Fibroblast of lung (primary cell): ENCODE measurements at regions not wholly inside any gene's neighbourhood (a gene's known extent, or its start where the extent isn't known, plus 50 kb on each side); places are given as distances from the start of the nearest gene placed in this dataset.
"Not testable (repeated sequence)": the region's sequence is repeated elsewhere in the genome, so short reads cannot be mapped to it uniquely, and the experiment has no call there.

Source experiments
- DNase-seq, 2 donors: peaks; one replicate each; pipeline versions ENCODE4 v3.0.0 to v3.0.0-alpha.2; 2010; ENCODE audit warnings: low read depth in 2 of 2
- H2AFZ ChIP-seq: 2 replicates; pipeline ENCODE4 v1.5.1; 2012; ENCODE audit warnings: low read length, control low read depth, inconsistent platforms
- H3K27ac ChIP-seq: 2 replicates; pipeline ENCODE4 v1.5.1; 2011; ENCODE audit warnings: low read length, control low read depth; ENCODE audit not compliant: insufficient read depth
- H3K27me3 ChIP-seq: 2 replicates; pipeline ENCODE4 v1.5.1; 2011; ENCODE audit warnings: mild to moderate bottlenecking, low read length; ENCODE audit not compliant: control insufficient read depth, insufficient read depth
- H3K36me3 ChIP-seq: 2 replicates; pipeline ENCODE4 v1.5.1; 2011; ENCODE audit warnings: low read length; ENCODE audit not compliant: control insufficient read depth, insufficient read depth
- H3K4me1 ChIP-seq: 2 replicates; pipeline ENCODE4 v1.5.1; 2011; ENCODE audit warnings: low read length; ENCODE audit not compliant: control insufficient read depth, insufficient read depth; ENCODE audit errors: extremely low read depth
- H3K4me2 ChIP-seq: 2 replicates; pipeline ENCODE4 v1.5.1; 2011; ENCODE audit warnings: low read length, control low read depth; ENCODE audit not compliant: insufficient read depth; ENCODE audit errors: extremely low read depth
- H3K4me3 ChIP-seq, 4 experiments: fragments of 200-600 bp in 1 of 4; sonication (generic) in 1 of 4; replicated peaks in 1 of 4; 2 replicates each; pipeline ENCODE4 v1.5.1; 2011 to 2016; ENCODE audit warnings: low read length in 4 of 4, low read depth in 3 of 4, mild to moderate bottlenecking in 3 of 4, control low read depth in 2 of 4, inconsistent platforms in 1 of 4, mixed read lengths in 1 of 4; ENCODE audit not compliant: insufficient read depth in 1 of 4; ENCODE audit errors: control extremely low read depth in 1 of 4
- H3K79me2 ChIP-seq: 2 replicates; pipeline ENCODE4 v1.5.1; 2012; ENCODE audit warnings: mild to moderate bottlenecking, low read length, inconsistent platforms; ENCODE audit not compliant: control insufficient read depth, insufficient read depth
- H3K9ac ChIP-seq: 2 replicates; pipeline ENCODE4 v1.5.1; 2011; ENCODE audit warnings: mild to moderate bottlenecking, low read length, control low read depth; ENCODE audit not compliant: insufficient read depth
- H3K9me3 ChIP-seq: 2 replicates; pipeline ENCODE4 v1.5.1; 2012; ENCODE audit warnings: low read depth, low read length; ENCODE audit not compliant: control insufficient read depth, insufficient read depth
- H4K20me1 ChIP-seq: 2 replicates; pipeline ENCODE4 v1.5.1; 2011; ENCODE audit warnings: low read length; ENCODE audit not compliant: control insufficient read depth, insufficient read depth; ENCODE audit errors: extremely low read depth
- CTCF ChIP-seq, 2 donors: IDR thresholded peaks in 1 of 2; conservative IDR thresholded peaks in 1 of 2; 1 replicate in 1 of 2; 2 replicates in 1 of 2; pipeline ENCODE4 v1.5.1; 2011 to 2012; ENCODE audit warnings: low read length in 2 of 2, control low read depth in 1 of 2, inconsistent platforms in 1 of 2, low read depth in 1 of 2, mild to moderate bottlenecking in 1 of 2
- EZH2 ChIP-seq: IDR thresholded peaks from 2 replicates; pipeline ENCODE4 v1.5.1; 2012; ENCODE audit warnings: low read length, control low read depth, mild to moderate bottlenecking; ENCODE audit errors: missing control alignments

DNA sequence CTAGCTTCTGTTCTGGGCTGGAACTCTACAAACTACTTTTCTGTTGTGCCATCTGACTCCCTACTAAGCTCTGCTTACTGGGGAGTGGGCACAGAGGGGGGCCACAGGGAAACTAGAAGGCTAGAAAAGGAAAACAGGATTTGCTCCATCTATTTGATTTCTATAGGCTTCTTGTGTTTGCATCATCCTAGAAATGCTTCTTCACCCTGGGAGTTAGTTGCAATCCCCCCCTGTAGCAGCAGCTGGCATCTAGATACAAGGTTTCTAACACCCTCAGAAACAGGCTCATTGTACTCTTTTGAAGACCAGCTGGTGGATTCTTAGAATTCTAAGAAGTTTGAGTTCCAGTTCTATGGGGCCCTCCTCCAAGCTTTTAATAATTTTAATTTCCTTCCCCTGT is 213.4 kb downstream of the TMA16 start:
- Histone ChIP-seq H3K79me2 (no peaks in the 10 kb centered on the region), H4K20me1 (no peaks in the 10 kb centered on the region), H3K27me3 (no peaks in the 10 kb centered on the region), H2AFZ (no peak overlapping the region), H3K4me3 (no peak overlapping the region), H3K4me1 (no peaks in the 10 kb centered on the region), H3K9me3 (no peaks in the 10 kb centered on the region), H3K27ac (no peak overlapping the region), H3K36me3 (no peaks in the 10 kb centered on the region), H3K4me2 (no peak overlapping the region), H3K9ac (no peak overlapping the region)
- TF ChIP-seq EZH2 (no peak), CTCF (conservative IDR thresholded peaks at IDR 0.05 in 1 of 2, IDR thresholded peaks at IDR 0.05 in 1 of 2; ENCODE audit: low read depth in 1 of 2, low read length in 2 of 2) (no peak)
- DNase-seq, result no peak

- H3K36me3 ChIP-seq, result no peaks in the 10 kb centered on the region
- H3K4me3 ChIP-seq, result no peak overlapping the region
- TF ChIP-seq CTCF (conservative IDR thresholded peaks at IDR 0.05 in 1 of 2, IDR thresholded peaks at IDR 0.05 in 1 of 2; ENCODE audit: low read depth in 1 of 2, low read length in 2 of 2) (no peak), EZH2 (no peak)
- no peak overlapping the region for H3K27ac ChIP-seq
- no peaks in the 10 kb centered on the region for H3K79me2 ChIP-seq
- no peaks in the 10 kb centered on the region for H3K9me3 ChIP-seq
- H4K20me1 ChIP-seq, result no peaks in the 10 kb centered on the region
- no peak overlapping the region for H2AFZ ChIP-seq
- H3K27me3 ChIP-seq, result no peaks in the 10 kb centered on the region
- no peak overlapping the region for H3K4me2 ChIP-seq
- no peak overlapping the region for H3K9ac ChIP-seq
- H3K4me1 ChIP-seq, result no peaks in the 10 kb centered on the region
- DNase-seq, result no peak
Observed at GRCh38 chr4:163709601-163710000, 215.1 kb downstream of the TMA16 start.

GRCh38 chr4:163710158-163710557 is 215.7 kb downstream of the TMA16 start:
- Histone ChIP-seq H3K4me3 (no peak overlapping the region), H3K27ac (no peak overlapping the region), H3K36me3 (no peaks in the 10 kb centered on the region), H2AFZ (no peak overlapping the region), H4K20me1 (no peaks in the 10 kb centered on the region), H3K4me1 (no peaks in the 10 kb centered on the region), H3K27me3 (no peaks in the 10 kb centered on the region), H3K79me2 (no peaks in the 10 kb centered on the region), H3K9ac (no peak overlapping the region), H3K9me3 (no peaks in the 10 kb centered on the region), H3K4me2 (no peak overlapping the region)
- TF ChIP-seq CTCF (conservative IDR thresholded peaks at IDR 0.05 in 1 of 2, IDR thresholded peaks at IDR 0.05 in 1 of 2; ENCODE audit: low read depth in 1 of 2, low read length in 2 of 2), result no peak
- no peak for TF ChIP-seq EZH2
- DNase-seq, result no peak

- H3K4me2 ChIP-seq, H2AFZ ChIP-seq, H3K9me3 ChIP-seq, H3K4me3 ChIP-seq, H3K36me3 ChIP-seq, H3K27ac ChIP-seq, H3K27me3 ChIP-seq, DNase-seq, H3K9ac ChIP-seq, H3K79me2 ChIP-seq, H4K20me1 ChIP-seq, H3K4me1 ChIP-seq: not testable (repeated sequence)
Observed at GRCh38 chr4:163724495-163724894, 230.0 kb downstream of the TMA16 start.
